ENCODE measurements at regions not wholly inside any gene's neighbourhood (a gene's known extent, or its start where the extent isn't known, plus 50 kb on each side); places are given as distances from the start of the nearest gene placed in this dataset.
"Not testable (repeated sequence)": the region's sequence is repeated elsewhere in the genome, so short reads cannot be mapped to it uniquely, and the experiment has no call there.

- Histone ChIP-seq H3K27me3 (ENCODE audit: low read depth) (no peaks in the 10 kb centered on the region), H3K4me1 (no peaks in the 10 kb centered on the region), H3K4me3 (no peak overlapping the region), H3K9me3 (no peaks in the 10 kb centered on the region), H3K36me3 (replicated peaks) (no peaks in the 10 kb centered on the region)
- in situ Hi-C loops (cut with MboI; ENCODE audit: low sequenced_read_pairs) = no loop called here
- no peak for DNase-seq (ENCODE audit: low spot score in 2 of 2)
Measured at GRCh38 chr17:21756856-21757619, 64.7 kb downstream of the KCNJ18 start.

- DNase-seq (ENCODE audit: low spot score in 2 of 2); H3K36me3 ChIP-seq (replicated peaks); H3K9me3 ChIP-seq; H3K4me1 ChIP-seq; H3K27me3 ChIP-seq (ENCODE audit: low read depth); H3K4me3 ChIP-seq; in situ Hi-C loops (cut with MboI; ENCODE audit: low sequenced_read_pairs): not testable (repeated sequence)
Measured at GRCh38 chr17:21759636-21760035, 67.3 kb downstream of the KCNJ18 start.

GRCh38 chr17:21763738-21764340 is 71.5 kb downstream of the KCNJ18 start:
- in situ Hi-C loops (cut with MboI; ENCODE audit: low sequenced_read_pairs); DNase-seq (ENCODE audit: low spot score in 2 of 2); H3K4me3 ChIP-seq; H3K4me1 ChIP-seq; H3K9me3 ChIP-seq; H3K36me3 ChIP-seq (replicated peaks); H3K27me3 ChIP-seq (ENCODE audit: low read depth): not testable (repeated sequence)

- in situ Hi-C loops (cut with MboI; ENCODE audit: low sequenced_read_pairs) = not testable (repeated sequence)
Measured at GRCh38 chr17:21765651-21766290, 73.4 kb downstream of the KCNJ18 start.

GRCh38 chr17:21766565-21766964 is 74.2 kb downstream of the KCNJ18 start:
- H3K9me3 ChIP-seq; H3K4me1 ChIP-seq; H3K36me3 ChIP-seq (replicated peaks); in situ Hi-C loops (cut with MboI; ENCODE audit: low sequenced_read_pairs); H3K27me3 ChIP-seq (ENCODE audit: low read depth); DNase-seq (ENCODE audit: low spot score in 2 of 2); H3K4me3 ChIP-seq: not testable (repeated sequence)

More at GRCh38 chr17:21765651-21766290, 73.4 kb downstream of the KCNJ18 start:
- H3K4me1 ChIP-seq; H3K27me3 ChIP-seq (ENCODE audit: low read depth); H3K4me3 ChIP-seq; DNase-seq (ENCODE audit: low spot score in 2 of 2); H3K9me3 ChIP-seq; H3K36me3 ChIP-seq (replicated peaks): not testable (repeated sequence)

- H3K9me3 ChIP-seq; H3K27me3 ChIP-seq (ENCODE audit: low read depth); DNase-seq (ENCODE audit: low spot score in 2 of 2); H3K36me3 ChIP-seq (replicated peaks); in situ Hi-C loops (cut with MboI; ENCODE audit: low sequenced_read_pairs); H3K4me3 ChIP-seq; H3K4me1 ChIP-seq: not testable (repeated sequence)
Measured at GRCh38 chr17:21767162-21768156, 75.1 kb downstream of the KCNJ18 start.

GRCh38 chr17:21768244-21768643 is 75.9 kb downstream of the KCNJ18 start:
- H3K4me1 ChIP-seq; in situ Hi-C loops (cut with MboI; ENCODE audit: low sequenced_read_pairs); H3K36me3 ChIP-seq (replicated peaks); H3K9me3 ChIP-seq; DNase-seq (ENCODE audit: low spot score in 2 of 2); H3K4me3 ChIP-seq; H3K27me3 ChIP-seq (ENCODE audit: low read depth): not testable (repeated sequence)

- H3K27me3 ChIP-seq (ENCODE audit: low read depth); H3K4me1 ChIP-seq; H3K4me3 ChIP-seq; DNase-seq (ENCODE audit: low spot score in 2 of 2); H3K36me3 ChIP-seq (replicated peaks); in situ Hi-C loops (cut with MboI; ENCODE audit: low sequenced_read_pairs); H3K9me3 ChIP-seq: not testable (repeated sequence)
Measured at GRCh38 chr17:21768729-21769462, 76.6 kb downstream of the KCNJ18 start.

- DNase-seq (ENCODE audit: low spot score in 2 of 2); H3K4me3 ChIP-seq; H3K4me1 ChIP-seq; in situ Hi-C loops (cut with MboI; ENCODE audit: low sequenced_read_pairs); H3K9me3 ChIP-seq; H3K36me3 ChIP-seq (replicated peaks); H3K27me3 ChIP-seq (ENCODE audit: low read depth): not testable (repeated sequence)
Measured at GRCh38 chr17:21769781-21770180, 77.5 kb downstream of the KCNJ18 start.

- DNase-seq (ENCODE audit: low spot score in 2 of 2); H3K36me3 ChIP-seq (replicated peaks); H3K4me1 ChIP-seq; in situ Hi-C loops (cut with MboI; ENCODE audit: low sequenced_read_pairs); H3K4me3 ChIP-seq; H3K9me3 ChIP-seq; H3K27me3 ChIP-seq (ENCODE audit: low read depth): not testable (repeated sequence)
Measured at GRCh38 chr17:21770466-21771446, 78.4 kb downstream of the KCNJ18 start.

DNA sequence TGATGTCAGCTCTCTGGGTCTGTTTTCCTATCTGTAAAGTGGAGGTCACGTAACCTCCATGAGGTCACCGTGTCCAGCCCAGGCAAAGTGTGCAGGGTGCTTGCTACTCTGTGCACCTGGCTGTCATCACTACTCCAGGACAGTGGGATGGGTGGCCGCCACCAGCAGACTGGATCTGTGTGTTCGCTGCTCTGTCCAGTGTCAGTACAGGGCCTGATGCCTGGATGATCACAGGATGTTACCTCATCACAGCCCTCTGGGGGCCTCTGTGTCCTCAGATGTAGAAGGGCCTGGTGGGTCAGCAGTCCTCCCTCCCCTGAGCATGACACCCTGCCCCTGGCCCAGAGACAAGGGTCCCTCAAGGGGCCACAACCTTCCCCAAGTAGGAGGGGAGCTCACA is 80.0 kb downstream of the KCNJ18 start:
- in situ Hi-C loops (cut with MboI; ENCODE audit: low sequenced_read_pairs) = no loop called here
- DNase-seq (ENCODE audit: low spot score in 2 of 2) = no peak
- Histone ChIP-seq H3K9me3 (no peaks in the 10 kb centered on the region), H3K4me3 (no peak overlapping the region), H3K4me1 (no peaks in the 10 kb centered on the region), H3K27me3 (ENCODE audit: low read depth) (no peaks in the 10 kb centered on the region), H3K36me3 (replicated peaks) (no peaks in the 10 kb centered on the region)

DNA sequence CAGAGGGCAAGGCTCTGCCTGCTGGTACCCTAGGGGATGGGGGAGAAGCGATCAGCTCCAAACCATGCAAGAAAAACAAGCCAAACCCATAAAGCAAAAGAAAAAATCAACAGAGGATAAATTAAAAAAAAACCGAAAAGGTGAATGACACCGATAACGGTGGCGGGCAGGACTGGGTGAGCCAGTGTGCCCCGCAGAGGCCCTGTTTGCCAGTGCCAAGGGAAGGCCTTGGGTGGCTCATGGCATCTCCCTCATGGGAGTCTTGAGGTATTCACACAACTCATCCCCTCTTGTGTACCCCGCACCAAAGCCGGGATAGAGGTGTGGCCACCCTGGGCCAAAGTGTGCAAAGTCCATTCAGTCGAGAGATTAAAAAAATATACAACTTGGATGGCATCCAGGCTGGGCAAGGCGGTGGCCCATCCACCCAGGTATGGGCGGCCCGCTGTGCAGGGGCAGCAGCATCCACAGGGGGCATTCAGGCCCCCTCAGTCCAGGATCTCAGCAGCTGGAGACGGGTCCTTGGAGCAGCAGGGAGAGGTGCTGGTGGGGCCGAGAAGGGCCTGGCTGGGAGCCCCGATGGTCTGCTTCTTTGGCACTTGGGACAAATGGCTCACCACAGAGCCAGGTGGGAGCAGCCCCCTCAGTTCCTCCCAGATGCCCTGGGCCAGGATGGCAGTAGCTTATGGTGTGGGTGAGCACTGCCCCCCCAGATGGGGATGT is 80.8 kb downstream of the KCNJ18 start:
- H3K36me3 ChIP-seq (replicated peaks); H3K4me1 ChIP-seq; H3K27me3 ChIP-seq (ENCODE audit: low read depth); H3K4me3 ChIP-seq; H3K9me3 ChIP-seq; DNase-seq (ENCODE audit: low spot score in 2 of 2); in situ Hi-C loops (cut with MboI; ENCODE audit: low sequenced_read_pairs): not testable (repeated sequence)
